Heart left ventricle (tissue), 13 donors: ENCODE measurements at regions not wholly inside any gene's neighbourhood (a gene's known extent, or its start where the extent isn't known, plus 50 kb on each side); places are given as distances from the start of the nearest gene placed in this dataset.

Experiments used
- CTCF ChIP-seq, 12 donors: fragments of 200-600 bp; sonication (generic) in 4 of 12; IDR thresholded peaks; one replicate each; pipeline versions ENCODE4 v1.5.0 to v1.8.0; 2018 to 2022; ENCODE audit warnings: antibody characterized with exemption in 12 of 12, mild to moderate bottlenecking in 5 of 12
- POLR2A ChIP-seq, 2 donors: fragments of 450-650 bp; IDR thresholded peaks; one replicate each; pipeline ENCODE4 v1.6.1; 2017; ENCODE audit warnings: antibody characterized with exemption in 2 of 2, mild to moderate bottlenecking in 2 of 2, moderate library complexity in 2 of 2
- donor health status: ischemic (EF 13 %, LVEDD 7.1; RV severe dilation, severe dysfunction).
- donor health status: DM: no; HTN: yes; CAD: no.
- donor health status: DM: no; HTN: no; CAD: no.
- donor health status: ischemic (EF 25% LVEDD 6.9; RV normal size, moderate dysfunction).
- donor health status: ischemic (EF 25% LVEDD 5.7; RV mildly dilated, moderate dysfunction).
- donor health status: ischemic (EF 35%, LVEDD 5.7; RV mildly dilated, moderate dysfunction).
- donor health status: nonischemic (EF 11% LVEDD 7.7; RV severe dilation, severe dysfunction).
- donor health status: DM: yes; HTN: yes; CAD: no.
- donor health status: PGD.
- donor health status: ischemic (EF 29% LVEDD 5.4; RV normal size, mild dysfunction).
- donor health status: nonischemic (EF 23%, LVEDD 6.1; RV moderate dilation, normal function).

DNA sequence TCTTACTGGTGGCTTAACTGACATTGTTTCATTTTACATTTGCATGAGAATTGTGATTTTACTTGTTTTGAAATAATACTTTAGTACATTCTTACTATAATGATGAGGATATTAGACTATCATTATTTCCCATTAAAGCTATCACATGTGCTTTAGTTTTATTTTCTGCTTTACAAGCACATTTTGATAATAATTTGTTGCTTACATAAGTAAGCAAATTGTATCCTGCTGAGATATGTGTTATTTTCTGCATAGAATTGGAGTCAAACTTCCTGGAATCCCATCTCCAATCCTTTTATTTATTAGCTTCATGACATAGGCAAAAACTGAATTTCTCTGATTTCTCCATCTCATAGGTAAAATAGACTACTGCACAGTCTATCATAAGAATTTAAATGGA is 847.4 kb downstream of the DIPK2A start:
- no peak for TF ChIP-seq CTCF (IDR thresholded peaks at IDR 0.05)
- TF ChIP-seq POLR2A (IDR thresholded peaks at IDR 0.05) = no peak
